GM12891 (cell line): ENCODE measurements at regions not wholly inside any gene's neighbourhood (a gene's known extent, or its start where the extent isn't known, plus 50 kb on each side); places are given as distances from the start of the nearest gene placed in this dataset.

Experiments
- POLR2A ChIP-seq: IDR thresholded peaks from 2 replicates; pipeline ENCODE4 v1.6.1; 2011; ENCODE audit warnings: low read depth, low read length, control low read depth
- POLR2AphosphoS5 ChIP-seq: IDR thresholded peaks from 2 replicates; pipeline ENCODE4 v1.6.1; 2011; ENCODE audit warnings: low read depth, low read length, control low read depth
- POU2F2 ChIP-seq: IDR thresholded peaks from 2 replicates; pipeline ENCODE4 v1.6.1; 2011; ENCODE audit warnings: low read depth, mild to moderate bottlenecking, control low read depth, low read length, moderate library complexity
- SPI1 ChIP-seq: IDR thresholded peaks from 2 replicates; pipeline ENCODE4 v1.6.1; 2011; ENCODE audit warnings: low read depth, low read length, control low read depth
- TAF1 ChIP-seq: IDR thresholded peaks from 2 replicates; pipeline ENCODE4 v1.6.1; 2011; ENCODE audit warnings: low read depth, low read length, control low read depth

GRCh38 chrY:19882145-19882544 is 137.6 kb upstream of the KDM5D start:
- TF ChIP-seq POLR2A (no peak), POU2F2 (no peak), TAF1 (no peak), POLR2AphosphoS5 (no peak), SPI1 (no peak)
